GM23338 (cell line): ENCODE measurements at regions not wholly inside any gene's neighbourhood (a gene's known extent, or its start where the extent isn't known, plus 50 kb on each side); places are given as distances from the start of the nearest gene placed in this dataset.
"Not testable (repeated sequence)": the region's sequence is repeated elsewhere in the genome, so short reads cannot be mapped to it uniquely, and the experiment has no call there.

Source experiments
- CREB1 ChIP-seq: fragments of 250-450 bp; sonication (Bioruptor Pico); IDR thresholded peaks from 2 replicates; pipeline ENCODE4 v1.5.0; 2020; ENCODE audit warnings: low read depth, mild to moderate bottlenecking, moderate library complexity
- CTCF ChIP-seq, 2 experiments: fragments of 200-600 bp in 1 of 2; sonication (generic) in 1 of 2; conservative IDR thresholded peaks; 2 replicates each; pipeline versions ENCODE4 v1.5.1 to v1.6.1; 2016 to 2017; ENCODE audit warnings: antibody characterized with exemption in 2 of 2, low read depth in 2 of 2, mild to moderate bottlenecking in 2 of 2, moderate library complexity in 1 of 2
- ETS1 ChIP-seq: IDR thresholded peaks from 2 replicates; pipeline ENCODE4 v1.6.1; 2016; ENCODE audit warnings: antibody characterized with exemption
- EZH2 ChIP-seq: fragments of 200-600 bp; sonication (generic); IDR thresholded peaks from one replicate; pipeline ENCODE4 v1.8.0; 2017; ENCODE audit warnings: antibody characterized with exemption, mild to moderate bottlenecking, low read depth; ENCODE audit not compliant: unreplicated experiment
- EZH2phosphoT487 ChIP-seq: fragments of 200-600 bp; sonication (generic); IDR thresholded peaks from one replicate; pipeline ENCODE4 v1.8.1; 2018; ENCODE audit warnings: antibody characterized with exemption; ENCODE audit not compliant: unreplicated experiment
- JUNB ChIP-seq: IDR thresholded peaks from one replicate; pipeline ENCODE4 v1.6.1; 2016; ENCODE audit warnings: antibody characterized with exemption; ENCODE audit not compliant: unreplicated experiment
- NANOG ChIP-seq: IDR thresholded peaks from 2 replicates; pipeline ENCODE4 v1.6.1; 2016; ENCODE audit warnings: antibody characterized with exemption, borderline replicate concordance
- POLR2AphosphoS5 ChIP-seq: IDR thresholded peaks from 2 replicates; pipeline ENCODE4 v1.6.1; 2016; ENCODE audit warnings: antibody characterized with exemption, low read depth
- REST ChIP-seq: IDR thresholded peaks from one replicate; pipeline ENCODE4 v1.6.1; 2018; ENCODE audit warnings: antibody characterized with exemption; ENCODE audit not compliant: unreplicated experiment
- ZNF331 ChIP-seq: fragments of 250-450 bp; sonication (Bioruptor Pico); IDR thresholded peaks from 2 replicates; pipeline ENCODE4 v1.5.0; 2020; ENCODE audit warnings: low read depth, mild to moderate bottlenecking, moderate library complexity
- TF ChIP-seq, protein P1 (sequence below): fragments of 250-450 bp; sonication (Bioruptor Pico); IDR thresholded peaks from 2 replicates; pipeline ENCODE4 v1.5.0; 2020; ENCODE audit warnings: mild to moderate bottlenecking, moderate library complexity

DNA sequence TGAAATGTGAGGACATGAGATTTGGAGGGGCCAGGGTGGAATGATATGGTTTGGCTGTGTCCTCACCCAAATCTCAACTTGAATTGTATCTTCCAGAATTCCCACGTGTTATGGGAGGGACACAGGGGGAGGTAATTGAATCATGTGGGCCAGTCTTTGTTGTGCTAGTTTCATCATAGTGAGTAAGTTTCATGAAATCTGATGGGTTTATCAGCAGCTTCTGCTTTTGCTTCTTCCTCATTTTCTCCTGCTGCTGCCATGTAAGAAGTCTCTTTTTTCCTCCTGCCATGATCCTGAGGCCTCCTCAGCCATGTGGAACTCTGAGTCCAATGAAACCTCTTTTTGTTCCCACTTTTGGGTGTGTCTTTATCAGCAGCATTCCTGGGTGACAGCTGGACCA is 104.3 kb upstream of the UNC5B start:
- not testable (repeated sequence) for TF ChIP-seq CTCF (conservative IDR thresholded peaks at IDR 0.05; ENCODE audit: low read depth in 2 of 2); JUNB; EZH2; EZH2phosphoT487; CREB1 (CRISPR knock-in tag); REST; POLR2AphosphoS5; ZNF331; NANOG; ETS1
- TF ChIP-seq, protein P1, sequence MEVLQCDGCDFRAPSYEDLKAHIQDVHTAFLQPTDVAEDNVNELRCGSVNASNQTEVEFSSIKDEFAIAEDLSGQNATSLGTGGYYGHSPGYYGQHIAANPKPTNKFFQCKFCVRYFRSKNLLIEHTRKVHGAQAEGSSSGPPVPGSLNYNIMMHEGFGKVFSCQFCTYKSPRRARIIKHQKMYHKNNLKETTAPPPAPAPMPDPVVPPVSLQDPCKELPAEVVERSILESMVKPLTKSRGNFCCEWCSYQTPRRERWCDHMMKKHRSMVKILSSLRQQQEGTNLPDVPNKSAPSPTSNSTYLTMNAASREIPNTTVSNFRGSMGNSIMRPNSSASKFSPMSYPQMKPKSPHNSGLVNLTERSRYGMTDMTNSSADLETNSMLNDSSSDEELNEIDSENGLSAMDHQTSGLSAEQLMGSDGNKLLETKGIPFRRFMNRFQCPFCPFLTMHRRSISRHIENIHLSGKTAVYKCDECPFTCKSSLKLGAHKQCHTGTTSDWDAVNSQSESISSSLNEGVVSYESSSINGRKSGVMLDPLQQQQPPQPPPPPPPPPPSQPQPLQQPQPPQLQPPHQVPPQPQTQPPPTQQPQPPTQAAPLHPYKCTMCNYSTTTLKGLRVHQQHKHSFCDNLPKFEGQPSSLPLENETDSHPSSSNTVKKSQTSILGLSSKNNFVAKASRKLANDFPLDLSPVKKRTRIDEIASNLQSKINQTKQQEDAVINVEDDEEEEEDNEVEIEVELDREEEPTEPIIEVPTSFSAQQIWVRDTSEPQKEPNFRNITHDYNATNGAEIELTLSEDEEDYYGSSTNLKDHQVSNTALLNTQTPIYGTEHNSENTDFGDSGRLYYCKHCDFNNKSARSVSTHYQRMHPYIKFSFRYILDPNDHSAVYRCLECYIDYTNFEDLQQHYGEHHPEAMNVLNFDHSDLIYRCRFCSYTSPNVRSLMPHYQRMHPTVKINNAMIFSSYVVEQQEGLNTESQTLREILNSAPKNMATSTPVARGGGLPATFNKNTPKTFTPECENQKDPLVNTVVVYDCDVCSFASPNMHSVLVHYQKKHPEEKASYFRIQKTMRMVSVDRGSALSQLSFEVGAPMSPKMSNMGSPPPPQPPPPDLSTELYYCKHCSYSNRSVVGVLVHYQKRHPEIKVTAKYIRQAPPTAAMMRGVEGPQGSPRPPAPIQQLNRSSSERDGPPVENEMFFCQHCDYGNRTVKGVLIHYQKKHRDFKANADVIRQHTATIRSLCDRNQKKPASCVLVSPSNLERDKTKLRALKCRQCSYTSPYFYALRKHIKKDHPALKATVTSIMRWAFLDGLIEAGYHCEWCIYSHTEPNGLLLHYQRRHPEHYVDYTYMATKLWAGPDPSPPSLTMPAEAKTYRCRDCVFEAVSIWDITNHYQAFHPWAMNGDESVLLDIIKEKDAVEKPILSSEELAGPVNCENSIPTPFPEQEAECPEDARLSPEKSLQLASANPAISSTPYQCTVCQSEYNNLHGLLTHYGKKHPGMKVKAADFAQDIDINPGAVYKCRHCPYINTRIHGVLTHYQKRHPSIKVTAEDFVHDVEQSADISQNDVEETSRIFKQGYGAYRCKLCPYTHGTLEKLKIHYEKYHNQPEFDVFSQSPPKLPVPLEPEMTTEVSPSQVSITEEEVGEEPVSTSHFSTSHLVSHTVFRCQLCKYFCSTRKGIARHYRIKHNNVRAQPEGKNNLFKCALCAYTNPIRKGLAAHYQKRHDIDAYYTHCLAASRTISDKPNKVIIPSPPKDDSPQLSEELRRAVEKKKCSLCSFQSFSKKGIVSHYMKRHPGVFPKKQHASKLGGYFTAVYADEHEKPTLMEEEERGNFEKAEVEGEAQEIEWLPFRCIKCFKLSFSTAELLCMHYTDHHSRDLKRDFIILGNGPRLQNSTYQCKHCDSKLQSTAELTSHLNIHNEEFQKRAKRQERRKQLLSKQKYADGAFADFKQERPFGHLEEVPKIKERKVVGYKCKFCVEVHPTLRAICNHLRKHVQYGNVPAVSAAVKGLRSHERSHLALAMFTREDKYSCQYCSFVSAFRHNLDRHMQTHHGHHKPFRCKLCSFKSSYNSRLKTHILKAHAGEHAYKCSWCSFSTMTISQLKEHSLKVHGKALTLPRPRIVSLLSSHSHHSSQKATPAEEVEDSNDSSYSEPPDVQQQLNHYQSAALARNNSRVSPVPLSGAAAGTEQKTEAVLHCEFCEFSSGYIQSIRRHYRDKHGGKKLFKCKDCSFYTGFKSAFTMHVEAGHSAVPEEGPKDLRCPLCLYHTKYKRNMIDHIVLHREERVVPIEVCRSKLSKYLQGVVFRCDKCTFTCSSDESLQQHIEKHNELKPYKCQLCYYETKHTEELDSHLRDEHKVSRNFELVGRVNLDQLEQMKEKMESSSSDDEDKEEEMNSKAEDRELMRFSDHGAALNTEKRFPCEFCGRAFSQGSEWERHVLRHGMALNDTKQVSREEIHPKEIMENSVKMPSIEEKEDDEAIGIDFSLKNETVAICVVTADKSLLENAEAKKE: not testable (repeated sequence)
